ENCODE measurements at regions not wholly inside any gene's neighbourhood (a gene's known extent, or its start where the extent isn't known, plus 50 kb on each side); places are given as distances from the start of the nearest gene placed in this dataset.
"Not testable (repeated sequence)": the region's sequence is repeated elsewhere in the genome, so short reads cannot be mapped to it uniquely, and the experiment has no call there.

DNA sequence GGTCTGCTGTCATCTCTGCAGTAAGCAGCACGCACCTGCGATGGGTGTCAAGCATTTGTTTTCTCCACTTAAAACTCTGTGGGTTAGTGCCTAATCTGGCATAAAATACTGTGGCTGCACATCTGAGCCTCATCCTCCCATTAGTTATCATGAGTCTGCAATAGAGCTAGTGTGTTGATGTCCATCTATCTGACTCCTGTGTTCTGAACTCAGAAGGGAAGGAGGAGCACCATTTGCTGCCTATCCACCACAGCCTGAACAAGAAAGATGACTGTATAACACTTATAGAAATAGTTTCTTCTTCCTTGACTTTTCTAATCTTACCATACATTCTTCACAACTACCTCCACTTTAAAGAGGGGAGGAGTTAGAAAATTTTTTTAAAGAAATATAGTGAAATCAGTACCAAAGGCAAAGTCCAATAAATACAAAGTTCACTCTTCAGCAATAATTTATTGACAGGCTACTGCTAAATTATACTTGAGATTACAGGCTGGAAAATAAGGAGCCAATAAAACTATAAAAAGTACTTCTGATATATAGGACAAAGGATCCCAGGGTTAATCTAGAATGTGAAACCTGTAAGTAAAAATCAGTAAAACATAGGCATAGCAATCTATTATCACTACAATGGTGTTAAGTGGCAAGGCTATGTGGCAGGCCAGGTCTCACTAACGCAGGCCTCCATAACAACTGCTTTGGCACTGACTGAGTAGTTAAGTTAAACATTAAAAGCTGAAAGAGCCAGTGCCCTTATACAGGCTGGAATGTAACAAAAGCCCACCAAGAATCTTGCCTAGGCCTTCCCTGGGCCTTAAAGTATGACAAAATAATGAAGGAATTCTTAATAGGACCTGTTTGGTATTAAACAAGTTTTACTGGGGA lies 70.2 kb downstream of the LGALS9C start:
- DNase-seq, result not testable (repeated sequence)

DNA sequence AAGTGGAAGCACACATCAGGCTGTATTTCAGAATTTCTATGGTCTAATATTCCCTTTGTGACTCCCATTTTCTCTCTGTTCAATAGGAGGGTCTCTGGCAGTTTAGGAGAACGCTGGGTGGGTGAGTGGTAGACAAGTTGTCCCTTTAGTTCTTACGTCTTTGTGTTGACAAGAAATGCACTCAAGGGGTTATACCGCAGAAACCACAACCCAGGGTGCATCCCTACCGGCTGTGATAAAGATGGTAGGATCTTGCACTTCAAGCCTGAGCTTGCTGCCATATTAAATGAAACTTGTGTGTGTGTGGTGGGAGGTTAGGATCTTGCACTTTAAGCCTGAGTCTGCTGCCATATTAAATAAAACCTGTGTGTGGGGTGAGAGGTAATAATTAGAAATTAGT lies 80.5 kb downstream of the LGALS9C start:
- DNase-seq, result not testable (repeated sequence)

DNA sequence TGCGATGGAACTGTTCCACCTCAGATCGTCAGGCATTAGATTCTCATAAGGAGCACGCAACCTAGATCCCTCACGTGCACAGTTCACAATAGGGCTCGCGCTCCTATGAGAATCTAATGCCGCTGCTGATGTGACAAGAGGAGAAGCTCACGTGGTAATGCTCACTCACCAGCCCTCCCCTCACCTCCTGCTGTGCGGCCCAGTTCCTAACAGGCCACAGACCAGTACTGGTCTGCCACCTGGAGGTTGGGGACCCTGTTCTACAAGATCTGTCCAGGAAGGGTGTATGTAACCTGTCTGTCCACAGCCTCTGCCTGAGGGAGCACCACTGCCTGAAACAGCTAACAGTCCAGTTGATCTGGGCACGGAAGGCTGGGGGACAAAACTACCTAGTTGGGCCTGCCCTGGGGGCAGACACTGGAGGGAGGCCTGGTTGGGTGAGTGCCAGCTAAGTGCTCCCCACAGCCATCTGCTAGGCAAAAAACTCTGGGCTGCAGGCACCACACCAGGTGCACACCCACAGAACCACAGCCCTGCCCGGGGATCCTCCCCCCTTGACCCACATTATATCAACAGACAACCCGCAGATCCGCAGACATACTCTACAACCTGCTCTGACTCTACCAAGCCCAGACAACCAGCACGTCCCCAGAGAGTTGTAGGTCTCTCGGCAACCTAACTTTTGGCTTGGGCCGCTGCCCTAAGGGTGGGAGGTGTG lies 80.7 kb downstream of the TBC1D28 start:
- not testable (repeated sequence) for DNase-seq

- peak; percentile 21 for DNase-seq
Observed at GRCh38 chr17:18564099-18564448, 80.1 kb downstream of the TBC1D28 start.

- not testable (repeated sequence) for DNase-seq
Observed at GRCh38 chr17:18568108-18568995, 75.8 kb downstream of the TBC1D28 start.

DNA sequence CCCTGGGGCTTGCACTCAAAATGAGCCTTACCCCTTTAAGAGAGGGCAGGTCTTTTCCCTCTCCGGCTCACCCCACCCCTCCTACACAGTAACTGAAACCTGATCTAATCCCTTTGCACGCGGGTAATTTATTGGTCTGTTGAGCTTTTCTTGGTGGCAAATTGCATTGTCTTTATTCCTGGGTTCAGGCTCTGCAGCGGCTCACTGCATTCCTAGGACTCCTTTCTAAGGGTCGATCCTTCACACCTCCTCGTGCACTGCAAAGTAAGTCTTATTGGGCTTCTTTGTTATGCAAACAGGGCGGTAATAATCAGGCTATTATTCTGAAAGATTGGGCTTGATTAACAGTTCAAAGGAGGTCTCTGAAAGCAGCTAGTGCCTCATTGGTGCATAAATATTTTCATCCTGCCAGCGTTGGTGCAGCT lies 74.7 kb downstream of the TBC1D28 start:
- not testable (repeated sequence) for DNase-seq

GRCh38 chr17:18572536-18572935 lies 71.7 kb downstream of the TBC1D28 start:
- DNase-seq, result not testable (repeated sequence)

GRCh38 chr17:18574137-18574536 lies 70.1 kb downstream of the TBC1D28 start:
- not testable (repeated sequence) for DNase-seq

Measured in DMS 273 treated with DMSO at 0.1 percent for 48 hours (cell line).